ENCODE measurements at regions not wholly inside any gene's neighbourhood (a gene's known extent, or its start where the extent isn't known, plus 50 kb on each side); places are given as distances from the start of the nearest gene placed in this dataset.

- intact Hi-C loops (cut with micrococcal nuclease), result no loop called here
- H3K4me3 ChIP-seq, result no peak overlapping the region
- TF ChIP-seq CTCF (IDR thresholded peaks at IDR 0.05; ENCODE audit: borderline replicate concordance), result no peak
- no peaks in the 10 kb centered on the region for H3K36me3 ChIP-seq
- H3K27me3 ChIP-seq (ENCODE audit: low read depth), result no peaks in the 10 kb centered on the region
- peaks cover 3% of the 10 kb centered on the region for H3K9me3 ChIP-seq (replicated peaks)
- H3K4me1 ChIP-seq, result no peaks in the 10 kb centered on the region
- no peak overlapping the region for H3K27ac ChIP-seq (replicated peaks)
- no peak for DNase-seq
These were observed 1017.9 kb downstream of the ADGRL2 start for GRCh38 chr1:82818586-82818985.

- intact Hi-C loops (cut with micrococcal nuclease), result no loop called here
- Histone ChIP-seq H3K9me3 (replicated peaks) (peaks cover 3% of the 10 kb centered on the region), H3K4me1 (no peaks in the 10 kb centered on the region), H3K27ac (replicated peaks) (no peak overlapping the region), H3K36me3 (no peaks in the 10 kb centered on the region), H3K27me3 (ENCODE audit: low read depth) (no peaks in the 10 kb centered on the region), H3K4me3 (no peak overlapping the region)
- no peak for TF ChIP-seq CTCF (IDR thresholded peaks at IDR 0.05; ENCODE audit: borderline replicate concordance)
- no peak for DNase-seq
These were observed 1012.7 kb downstream of the ADGRL2 start for GRCh38 chr1:82813386-82813785.

- Histone ChIP-seq H3K4me1 (no peaks in the 10 kb centered on the region), H3K27me3 (ENCODE audit: low read depth) (no peaks in the 10 kb centered on the region), H3K4me3 (no peak overlapping the region), H3K9me3 (replicated peaks) (no peaks in the 10 kb centered on the region), H3K36me3 (no peaks in the 10 kb centered on the region), H3K27ac (replicated peaks) (no peak overlapping the region)
- no peak for TF ChIP-seq CTCF (IDR thresholded peaks at IDR 0.05; ENCODE audit: borderline replicate concordance)
- intact Hi-C loops (cut with micrococcal nuclease), result no loop called here
- no peak for DNase-seq
These were observed 1009.9 kb downstream of the ADGRL2 start for GRCh38 chr1:82810601-82811000.

GRCh38 chr1:82807563-82807962, 1006.8 kb downstream of the ADGRL2 start:
- H3K4me1 ChIP-seq, result no peaks in the 10 kb centered on the region
- DNase-seq, result no peak
- no peaks in the 10 kb centered on the region for H3K9me3 ChIP-seq (replicated peaks)
- intact Hi-C loops (cut with micrococcal nuclease), result no loop called here
- H3K36me3 ChIP-seq, result no peaks in the 10 kb centered on the region
- no peaks in the 10 kb centered on the region for H3K27me3 ChIP-seq (ENCODE audit: low read depth)
- TF ChIP-seq CTCF (IDR thresholded peaks at IDR 0.05; ENCODE audit: borderline replicate concordance), result no peak
- H3K4me3 ChIP-seq, result no peak overlapping the region
- no peak overlapping the region for H3K27ac ChIP-seq (replicated peaks)

GRCh38 chr1:82806133-82806532, 1005.4 kb downstream of the ADGRL2 start:
- no peaks in the 10 kb centered on the region for H3K36me3 ChIP-seq
- no peak for TF ChIP-seq CTCF (IDR thresholded peaks at IDR 0.05; ENCODE audit: borderline replicate concordance)
- no peak overlapping the region for H3K27ac ChIP-seq (replicated peaks)
- no peaks in the 10 kb centered on the region for H3K9me3 ChIP-seq (replicated peaks)
- H3K4me1 ChIP-seq, result no peaks in the 10 kb centered on the region
- no peak for DNase-seq
- intact Hi-C loops (cut with micrococcal nuclease), result no loop called here
- H3K4me3 ChIP-seq, result no peak overlapping the region
- H3K27me3 ChIP-seq (ENCODE audit: low read depth), result no peaks in the 10 kb centered on the region

- intact Hi-C loops (cut with micrococcal nuclease), result no loop called here
- H3K27ac ChIP-seq (replicated peaks), result no peak overlapping the region
- DNase-seq, result no peak
- peaks cover 13% of the 10 kb centered on the region for H3K9me3 ChIP-seq (replicated peaks)
- no peak overlapping the region for H3K4me3 ChIP-seq
- no peaks in the 10 kb centered on the region for H3K4me1 ChIP-seq
- no peaks in the 10 kb centered on the region for H3K36me3 ChIP-seq
- no peak for TF ChIP-seq CTCF (IDR thresholded peaks at IDR 0.05; ENCODE audit: borderline replicate concordance)
- H3K27me3 ChIP-seq (ENCODE audit: low read depth), result no peaks in the 10 kb centered on the region
These were observed 1000.4 kb downstream of the ADGRL2 start for GRCh38 chr1:82801176-82801575.

Data from left ventricle myocardium inferior (tissue), 1 donor.